ENCODE measurements at regions not wholly inside any gene's neighbourhood (a gene's known extent, or its start where the extent isn't known, plus 50 kb on each side); places are given as distances from the start of the nearest gene placed in this dataset.

GRCh38 chr6:166769648-166770047 is 142.6 kb upstream of the RPS6KA2 start:
- no peak for TF ChIP-seq CTCF (IDR thresholded peaks at IDR 0.05)
- no peak for TF ChIP-seq EP300 (IDR thresholded peaks at IDR 0.05)

All from tibial nerve (tissue), 4 donors.